MM.1S (cell line): ENCODE measurements at regions not wholly inside any gene's neighbourhood (a gene's known extent, or its start where the extent isn't known, plus 50 kb on each side); places are given as distances from the start of the nearest gene placed in this dataset.

Experiments used
- DNase-seq: peaks from one replicate; pipeline ENCODE4 v3.0.0-alpha.2; 2015
- H2AFZ ChIP-seq: fragments of 300-600 bp; sonication (generic); 2 replicates; pipeline ENCODE4 v1.6.0; 2016; ENCODE audit warnings: antibody characterized with exemption, low read length
- H3F3A ChIP-seq: fragments of 300-600 bp; sonication (generic); 2 replicates; pipeline ENCODE4 v1.6.1; 2016; ENCODE audit warnings: mild to moderate bottlenecking, antibody characterized with exemption, low read length, moderate library complexity, mixed read lengths; ENCODE audit not compliant: insufficient read depth
- H3K27ac ChIP-seq: fragments of 300-600 bp; sonication (generic); 2 replicates; pipeline ENCODE4 v1.5.1; 2016; ENCODE audit warnings: mild to moderate bottlenecking, low read length
- H3K27me3 ChIP-seq: fragments of 300-600 bp; sonication (generic); replicated peaks from 2 replicates; pipeline ENCODE4 v1.6.0; 2016; ENCODE audit warnings: low read length; ENCODE audit not compliant: insufficient read depth
- H3K36me3 ChIP-seq: fragments of 300-600 bp; sonication (generic); replicated peaks from 2 replicates; pipeline ENCODE4 v1.6.1; 2016; ENCODE audit warnings: mild to moderate bottlenecking, low read length, mixed read lengths; ENCODE audit not compliant: insufficient read depth
- H3K4me1 ChIP-seq: fragments of 300-600 bp; sonication (generic); 2 replicates; pipeline ENCODE4 v1.6.1; 2016; ENCODE audit warnings: low read length, mixed read lengths
- H3K4me2 ChIP-seq: fragments of 300-600 bp; sonication (generic); 2 replicates; pipeline ENCODE4 v1.6.0; 2016; ENCODE audit warnings: low read depth, low read length
- H3K4me3 ChIP-seq: fragments of 300-600 bp; sonication (generic); 2 replicates; pipeline ENCODE4 v1.5.1; 2016; ENCODE audit warnings: low read length, mixed read lengths
- H3K79me2 ChIP-seq: fragments of 300-600 bp; sonication (generic); 2 replicates; pipeline ENCODE4 v1.6.1; 2016; ENCODE audit warnings: mixed run types, low read length, mixed read lengths
- H3K9ac ChIP-seq: fragments of 300-600 bp; sonication (generic); 2 replicates; pipeline ENCODE4 v1.6.1; 2016; ENCODE audit warnings: low read length, mixed read lengths
- H3K9me2 ChIP-seq: fragments of 300-600 bp; sonication (generic); replicated peaks from 2 replicates; pipeline ENCODE4 v1.6.1; 2016; ENCODE audit warnings: mild to moderate bottlenecking, low read length, mixed read lengths; ENCODE audit not compliant: insufficient read depth
- H3K9me3 ChIP-seq: fragments of 300-600 bp; sonication (generic); replicated peaks from 2 replicates; pipeline ENCODE4 v1.6.1; 2016; ENCODE audit warnings: mild to moderate bottlenecking, low read length, mixed read lengths; ENCODE audit not compliant: insufficient read depth
- H4K20me1 ChIP-seq: fragments of 300-600 bp; sonication (generic); 2 replicates; pipeline ENCODE4 v1.6.1; 2016; ENCODE audit warnings: mild to moderate bottlenecking, low read length, moderate library complexity, mixed read lengths; ENCODE audit not compliant: insufficient read depth
- EZH2 ChIP-seq: fragments of 300-600 bp; sonication (generic); optimal IDR thresholded peaks from 2 replicates; pipeline ENCODE3; 2017; ENCODE audit warnings: low read depth, mild to moderate bottlenecking, antibody characterized with exemption, low read length, mixed read lengths
- EZH2phosphoT487 ChIP-seq: fragments of 300-600 bp; sonication (generic); IDR thresholded peaks from 2 replicates; pipeline ENCODE4 v1.6.1; 2018; ENCODE audit warnings: antibody characterized with exemption, low read length
- TF ChIP-seq, protein P1 (sequence below): fragments of 300-600 bp; sonication (generic); IDR thresholded peaks from 2 replicates; pipeline ENCODE4 v1.5.1; 2016; ENCODE audit warnings: antibody characterized with exemption, low read length, mixed read lengths

DNA sequence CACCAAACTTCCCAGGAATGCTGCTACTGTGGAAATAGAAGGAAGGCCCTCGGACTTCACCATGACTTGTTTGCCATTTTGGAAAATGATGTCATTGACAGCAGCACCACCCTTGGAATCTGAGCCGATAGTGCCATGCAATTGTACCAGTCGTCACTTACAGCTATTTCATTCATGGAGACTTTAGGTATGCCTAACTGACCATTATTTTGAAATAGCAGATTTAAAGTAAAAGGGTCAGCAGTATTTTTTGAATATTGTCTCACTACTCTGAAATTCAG, 66.0 kb upstream of the ARL8B start:
- no peaks in the 10 kb centered on the region for H3K4me1 ChIP-seq
- no peaks in the 10 kb centered on the region for H3K79me2 ChIP-seq
- no peak for DNase-seq
- H3K4me2 ChIP-seq = no peak overlapping the region
- H3K9me2 ChIP-seq = no peaks in the 10 kb centered on the region
- H3K27ac ChIP-seq = no peak overlapping the region
- H4K20me1 ChIP-seq = no peaks in the 10 kb centered on the region
- no peaks in the 10 kb centered on the region for H3F3A ChIP-seq
- no peak overlapping the region for H3K9ac ChIP-seq
- H3K27me3 ChIP-seq = no peaks in the 10 kb centered on the region
- TF ChIP-seq, protein P1, sequence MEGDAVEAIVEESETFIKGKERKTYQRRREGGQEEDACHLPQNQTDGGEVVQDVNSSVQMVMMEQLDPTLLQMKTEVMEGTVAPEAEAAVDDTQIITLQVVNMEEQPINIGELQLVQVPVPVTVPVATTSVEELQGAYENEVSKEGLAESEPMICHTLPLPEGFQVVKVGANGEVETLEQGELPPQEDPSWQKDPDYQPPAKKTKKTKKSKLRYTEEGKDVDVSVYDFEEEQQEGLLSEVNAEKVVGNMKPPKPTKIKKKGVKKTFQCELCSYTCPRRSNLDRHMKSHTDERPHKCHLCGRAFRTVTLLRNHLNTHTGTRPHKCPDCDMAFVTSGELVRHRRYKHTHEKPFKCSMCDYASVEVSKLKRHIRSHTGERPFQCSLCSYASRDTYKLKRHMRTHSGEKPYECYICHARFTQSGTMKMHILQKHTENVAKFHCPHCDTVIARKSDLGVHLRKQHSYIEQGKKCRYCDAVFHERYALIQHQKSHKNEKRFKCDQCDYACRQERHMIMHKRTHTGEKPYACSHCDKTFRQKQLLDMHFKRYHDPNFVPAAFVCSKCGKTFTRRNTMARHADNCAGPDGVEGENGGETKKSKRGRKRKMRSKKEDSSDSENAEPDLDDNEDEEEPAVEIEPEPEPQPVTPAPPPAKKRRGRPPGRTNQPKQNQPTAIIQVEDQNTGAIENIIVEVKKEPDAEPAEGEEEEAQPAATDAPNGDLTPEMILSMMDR = no peak
- no peak for TF ChIP-seq EZH2phosphoT487
- TF ChIP-seq EZH2 = no peak
- H3K4me3 ChIP-seq = no peak overlapping the region
- H2AFZ ChIP-seq = no peak overlapping the region
- H3K9me3 ChIP-seq = no peaks in the 10 kb centered on the region
- no peaks in the 10 kb centered on the region for H3K36me3 ChIP-seq

DNA sequence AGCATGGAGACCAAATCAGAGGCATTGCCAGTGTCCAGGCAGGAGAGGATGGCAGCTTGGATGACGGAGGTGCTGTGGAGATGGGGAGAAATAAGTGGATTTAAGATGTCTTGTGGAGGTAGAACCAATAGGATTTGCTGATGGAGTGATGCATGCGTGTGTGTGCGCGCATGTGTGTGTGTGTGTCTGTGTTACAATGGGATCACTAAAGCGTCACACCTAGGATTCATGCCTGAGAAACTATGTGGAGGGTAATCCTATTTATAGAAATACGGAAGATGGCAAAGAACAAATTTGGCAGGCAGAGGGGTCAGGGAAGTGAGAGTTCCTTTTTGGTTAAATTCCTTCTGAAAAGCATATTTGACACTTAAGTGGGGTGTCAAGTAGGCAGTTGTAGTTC, 64.8 kb upstream of the ARL8B start:
- Histone ChIP-seq H3K27ac (no peak overlapping the region), H3K4me1 (no peaks in the 10 kb centered on the region), H3K79me2 (no peaks in the 10 kb centered on the region), H3K9me2 (no peaks in the 10 kb centered on the region), H4K20me1 (no peaks in the 10 kb centered on the region), H3K4me2 (no peak overlapping the region), H3K36me3 (no peaks in the 10 kb centered on the region), H3F3A (no peaks in the 10 kb centered on the region), H3K4me3 (no peak overlapping the region), H3K27me3 (no peaks in the 10 kb centered on the region), H3K9me3 (no peaks in the 10 kb centered on the region), H3K9ac (no peak overlapping the region), H2AFZ (no peak overlapping the region)
- TF ChIP-seq, protein P1 = no peak
- TF ChIP-seq EZH2phosphoT487 (no peak), EZH2 (no peak)
- DNase-seq = no peak

DNA sequence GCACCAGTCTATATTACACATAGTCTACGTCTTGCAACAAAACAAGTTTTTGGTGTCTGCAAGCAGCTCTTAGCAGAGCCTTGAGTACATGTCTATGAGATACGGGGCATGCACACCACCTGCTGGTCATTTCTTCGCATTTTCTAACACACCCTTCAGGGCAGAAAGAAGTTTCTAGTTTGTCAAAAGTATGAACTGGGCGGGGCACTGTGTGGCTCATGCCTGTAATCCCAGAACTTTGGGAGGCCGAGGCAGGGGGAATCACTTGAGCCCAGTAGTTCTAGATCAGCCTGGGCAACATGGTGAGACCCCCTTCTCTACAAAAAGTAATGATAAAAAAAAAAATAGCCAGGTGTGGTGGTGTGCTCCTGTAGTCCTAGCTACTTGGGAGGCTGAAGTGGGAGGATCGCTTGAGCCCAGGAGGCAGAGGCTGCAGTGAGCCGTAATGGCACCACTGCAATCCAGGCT, 64.2 kb upstream of the ARL8B start:
- no peaks in the 10 kb centered on the region for H3K4me1 ChIP-seq
- H3K4me2 ChIP-seq = no peak overlapping the region
- H3F3A ChIP-seq = no peaks in the 10 kb centered on the region
- H4K20me1 ChIP-seq = no peaks in the 10 kb centered on the region
- no peak for TF ChIP-seq EZH2phosphoT487
- TF ChIP-seq, protein P1 = peak; percentile 72
- H3K27me3 ChIP-seq = no peaks in the 10 kb centered on the region
- H3K79me2 ChIP-seq = no peaks in the 10 kb centered on the region
- no peak overlapping the region for H3K9ac ChIP-seq
- no peak overlapping the region for H2AFZ ChIP-seq
- no peaks in the 10 kb centered on the region for H3K9me2 ChIP-seq
- no peak overlapping the region for H3K4me3 ChIP-seq
- peak; percentile 77 for DNase-seq
- H3K36me3 ChIP-seq = no peaks in the 10 kb centered on the region
- no peak overlapping the region for H3K27ac ChIP-seq
- H3K9me3 ChIP-seq = no peaks in the 10 kb centered on the region

DNA sequence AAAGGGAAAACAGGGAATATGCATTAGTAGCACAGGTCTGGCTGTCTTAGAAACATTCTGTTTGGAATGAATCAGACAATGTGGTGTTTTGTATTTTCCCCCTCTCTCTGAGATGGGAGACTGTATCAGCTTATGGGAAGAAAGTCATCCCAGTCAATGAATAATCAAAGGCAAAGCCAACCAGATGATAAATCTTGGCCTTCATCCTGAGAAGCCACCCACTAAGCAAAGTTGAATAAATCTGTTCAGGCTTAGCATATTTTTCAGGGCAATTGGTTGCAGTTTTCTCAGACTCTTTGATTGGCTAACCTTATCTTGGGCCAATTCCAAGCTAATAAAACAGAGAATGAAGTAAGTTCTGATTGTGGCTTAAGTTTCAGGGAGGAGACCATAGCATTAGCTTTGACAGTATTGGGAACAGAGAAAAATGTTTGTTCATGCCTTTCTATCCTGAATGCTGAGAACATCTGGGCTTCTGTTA, 63.6 kb upstream of the ARL8B start:
- H3K27ac ChIP-seq = no peak overlapping the region
- no peaks in the 10 kb centered on the region for H3K36me3 ChIP-seq
- no peak overlapping the region for H3K4me3 ChIP-seq
- H2AFZ ChIP-seq = no peak overlapping the region
- H4K20me1 ChIP-seq = no peaks in the 10 kb centered on the region
- H3K4me2 ChIP-seq = no peak overlapping the region
- H3K9ac ChIP-seq = no peak overlapping the region
- TF ChIP-seq EZH2 (no peak), EZH2phosphoT487 (no peak)
- TF ChIP-seq, protein P1 = no peak
- no peaks in the 10 kb centered on the region for H3F3A ChIP-seq
- no peak for DNase-seq
- no peaks in the 10 kb centered on the region for H3K27me3 ChIP-seq
- no peaks in the 10 kb centered on the region for H3K79me2 ChIP-seq
- H3K4me1 ChIP-seq = no peaks in the 10 kb centered on the region
- no peaks in the 10 kb centered on the region for H3K9me3 ChIP-seq
- H3K9me2 ChIP-seq = no peaks in the 10 kb centered on the region
